WTC11 (cell line): ENCODE measurements at regions not wholly inside any gene's neighbourhood (a gene's known extent, or its start where the extent isn't known, plus 50 kb on each side); places are given as distances from the start of the nearest gene placed in this dataset.

ENCODE experiments used
- ATAC-seq: fragments of 200-7000 bp; cut with Tn5 transposase; 2 replicates; pipeline ENCODE4 v1.10.0; 2021; ENCODE audit warnings: mild to moderate bottlenecking, moderate library complexity
- CTCF ChIA-PET: fragments of 300-600 bp; sonication (Branson Sonifier 250); formaldehyde crosslinking; loops from one replicate; lab custom pipeline; 2021; ENCODE audit warnings: antibody characterized with exemption; lab: Charles Lee
- POLR2A ChIA-PET: fragments of 350-600 bp; sonication (Branson Sonifier 250); formaldehyde crosslinking; loops from one replicate; lab custom pipeline; 2021; ENCODE audit warnings: antibody characterized with exemption; lab: Charles Lee
- DNase-seq: peaks from one replicate; pipeline ENCODE4 v3.0.0; 2021; ENCODE audit warnings: low spot score
- H3K27ac Mint-ChIP-seq: 2 replicates; pipeline ENCODE4 v1.8.0; 2021; ENCODE audit warnings: mixed read lengths
- H3K27me3 Mint-ChIP-seq: 2 replicates; pipeline ENCODE4 v1.8.0; 2021; ENCODE audit warnings: low read depth, mild to moderate bottlenecking, moderate library complexity, mixed read lengths
- H3K36me3 Mint-ChIP-seq: 2 replicates; pipeline ENCODE4 v1.8.0; 2021; ENCODE audit warnings: mixed read lengths
- H3K4me1 Mint-ChIP-seq: 2 replicates; pipeline ENCODE4 v1.8.0; 2022; ENCODE audit warnings: mixed read lengths
- H3K4me3 Mint-ChIP-seq: 2 replicates; pipeline ENCODE4 v1.8.0; 2021; ENCODE audit warnings: mild to moderate bottlenecking, moderate library complexity, mixed read lengths
- H3K9me3 Mint-ChIP-seq: 2 replicates; pipeline ENCODE4 v1.8.0; 2021; ENCODE audit warnings: mixed read lengths
- AR ChIP-seq: fragments of 250-450 bp; sonication (Bioruptor Pico); IDR thresholded peaks from 2 replicates; pipeline ENCODE4 v1.9.0; 2021; ENCODE audit warnings: mild to moderate bottlenecking
- ATF1 ChIP-seq: sonication (generic); formaldehyde crosslinking; IDR thresholded peaks from 2 replicates; pipeline ENCODE4 v1.8.1; 2023; ENCODE audit warnings: mild to moderate bottlenecking, moderate library complexity, missing genetic modification reagents
- ATF6 ChIP-seq: sonication (generic); formaldehyde crosslinking; IDR thresholded peaks from 2 replicates; pipeline ENCODE4 v1.8.1; 2023; ENCODE audit warnings: mild to moderate bottlenecking, missing genetic modification reagents
- CBFB ChIP-seq: sonication (generic); formaldehyde crosslinking; IDR thresholded peaks from 2 replicates; pipeline ENCODE4 v1.8.1; 2022; ENCODE audit warnings: mild to moderate bottlenecking, low read depth, missing genetic modification reagents
- CREM ChIP-seq: sonication (generic); formaldehyde crosslinking; IDR thresholded peaks from 2 replicates; pipeline ENCODE4 v1.8.1; 2022; ENCODE audit warnings: mild to moderate bottlenecking, missing genetic modification reagents, moderate library complexity
- CTCF ChIP-seq: fragments of 200-600 bp; IDR thresholded peaks from 2 replicates; pipeline ENCODE4 v1.8.0; 2022; ENCODE audit warnings: antibody characterized with exemption
- E2F1 ChIP-seq: sonication (generic); formaldehyde crosslinking; IDR thresholded peaks from 2 replicates; pipeline ENCODE4 v1.8.0; 2022; ENCODE audit warnings: mild to moderate bottlenecking, missing genetic modification reagents
- ELF4 ChIP-seq: sonication (generic); formaldehyde crosslinking; IDR thresholded peaks from 2 replicates; pipeline ENCODE4 v1.8.1; 2022; ENCODE audit warnings: low read depth, mild to moderate bottlenecking, moderate library complexity, missing genetic modification reagents
- EMX1 ChIP-seq: fragments of 250-450 bp; sonication (Bioruptor Pico); IDR thresholded peaks from 2 replicates; pipeline ENCODE4 v1.8.0; 2021; ENCODE audit warnings: mild to moderate bottlenecking
- ERG ChIP-seq: fragments of 250-450 bp; sonication (Bioruptor Pico); IDR thresholded peaks from 2 replicates; pipeline ENCODE4 v1.8.0; 2021; ENCODE audit warnings: mild to moderate bottlenecking
- FOXJ3 ChIP-seq: sonication (generic); formaldehyde crosslinking; IDR thresholded peaks from 2 replicates; pipeline ENCODE4 v1.9.0; 2021; ENCODE audit warnings: missing genetic modification reagents, mild to moderate bottlenecking, borderline replicate concordance
- FOXK1 ChIP-seq: sonication (generic); formaldehyde crosslinking; IDR thresholded peaks from 2 replicates; pipeline ENCODE4 v1.8.0; 2022; ENCODE audit warnings: mild to moderate bottlenecking, moderate library complexity, missing genetic modification reagents
- HMGA2 ChIP-seq: fragments of 250-450 bp; sonication (Bioruptor Pico); IDR thresholded peaks from 2 replicates; pipeline ENCODE4 v1.4.0; 2021; ENCODE audit warnings: mild to moderate bottlenecking, moderate library complexity
- HMGXB4 ChIP-seq: sonication (generic); formaldehyde crosslinking; IDR thresholded peaks from 2 replicates; pipeline ENCODE4 v1.8.1; 2023; ENCODE audit warnings: mild to moderate bottlenecking, moderate library complexity, missing genetic modification reagents
- NR1H2 ChIP-seq: sonication (generic); formaldehyde crosslinking; IDR thresholded peaks from 2 replicates; pipeline ENCODE4 v1.9.0; 2021; ENCODE audit warnings: mild to moderate bottlenecking, moderate library complexity, missing genetic modification reagents
- RORB ChIP-seq: fragments of 250-450 bp; sonication (Bioruptor Pico); IDR thresholded peaks from 2 replicates; pipeline ENCODE4 v1.9.0; 2021; ENCODE audit warnings: mild to moderate bottlenecking
- SMAD4 ChIP-seq: sonication (generic); formaldehyde crosslinking; IDR thresholded peaks from 2 replicates; pipeline ENCODE4 v1.8.0; 2022; ENCODE audit warnings: mild to moderate bottlenecking, missing genetic modification reagents
- SP1 ChIP-seq: sonication (generic); formaldehyde crosslinking; conservative IDR thresholded peaks from 2 replicates; pipeline ENCODE4 v1.8.1; 2022; ENCODE audit warnings: missing genetic modification reagents
- TEAD4 ChIP-seq: sonication (generic); formaldehyde crosslinking; IDR thresholded peaks from 2 replicates; pipeline ENCODE4 v1.8.0; 2022; ENCODE audit warnings: mild to moderate bottlenecking, missing genetic modification reagents
- TP53 ChIP-seq: sonication (generic); formaldehyde crosslinking; IDR thresholded peaks from 2 replicates; pipeline ENCODE4 v1.8.1; 2023; ENCODE audit warnings: mild to moderate bottlenecking, missing genetic modification reagents
- ZNF121 ChIP-seq: sonication (generic); formaldehyde crosslinking; IDR thresholded peaks from 2 replicates; pipeline ENCODE4 v1.8.0; 2023; ENCODE audit warnings: missing genetic modification reagents
- ZNF416 ChIP-seq: fragments of 250-450 bp; sonication (Bioruptor Pico); IDR thresholded peaks from 2 replicates; pipeline ENCODE4 v1.9.0; 2021; ENCODE audit warnings: mild to moderate bottlenecking, inconsistent platforms

GRCh38 chr1:200275415-200275814 is 134.4 kb downstream of the ZNF281 start (continued):
- TF ChIP-seq HMGXB4 (no peak), FOXK1 (no peak), CREM (no peak)

GRCh38 chr1:200274116-200274515 is 135.7 kb downstream of the ZNF281 start:
- Mint-ChIP-seq H3K36me3 (no peaks in the 10 kb centered on the region), H3K4me3 (no peak overlapping the region), H3K9me3 (no peaks in the 10 kb centered on the region), H3K27ac (no peak overlapping the region), H3K4me1 (peaks cover 8% of the 10 kb centered on the region; the same call in 1 of the 2 replicates), H3K27me3 (no peaks in the 10 kb centered on the region)
- no peak for DNase-seq
- ChIA-PET POLR2A (no interaction called here), CTCF (interaction anchor here (1.5 kb wide), 1 partner anchor 11 kb away, joined by 6 read pairs; no protein-coding TSS in a partner anchor)
- no peak for ATAC-seq
- TF ChIP-seq HMGA2 (no peak), CTCF (no peak), CBFB (CRISPR knock-in tag) (no peak), TP53 (CRISPR knock-in tag) (no peak), FOXJ3 (CRISPR knock-in tag) (no peak), ATF1 (CRISPR knock-in tag) (no peak), E2F1 (CRISPR knock-in tag) (no peak), ZNF121 (CRISPR knock-in tag) (no peak), EMX1 (CRISPR knock-in tag) (no peak), SP1 (CRISPR knock-in tag) (no peak), RORB (no peak), ELF4 (CRISPR knock-in tag) (no peak), TEAD4 (no peak), ERG (CRISPR knock-in tag) (no peak), AR (CRISPR knock-in tag) (no peak), ATF6 (CRISPR knock-in tag) (no peak), NR1H2 (CRISPR knock-in tag) (no peak), ZNF416 (CRISPR knock-in tag) (no peak), SMAD4 (CRISPR knock-in tag) (no peak)
